NOMO-1 treated with DMSO at 0.1 percent for 48 hours (cell line): ENCODE measurements at regions not wholly inside any gene's neighbourhood (a gene's known extent, or its start where the extent isn't known, plus 50 kb on each side); places are given as distances from the start of the nearest gene placed in this dataset.

Experiments used
- DNase-seq: peaks from one replicate; lab custom pipeline; 2025; ENCODE audit not compliant: unreplicated experiment; lab: John Stamatoyannopoulos, UW

DNA sequence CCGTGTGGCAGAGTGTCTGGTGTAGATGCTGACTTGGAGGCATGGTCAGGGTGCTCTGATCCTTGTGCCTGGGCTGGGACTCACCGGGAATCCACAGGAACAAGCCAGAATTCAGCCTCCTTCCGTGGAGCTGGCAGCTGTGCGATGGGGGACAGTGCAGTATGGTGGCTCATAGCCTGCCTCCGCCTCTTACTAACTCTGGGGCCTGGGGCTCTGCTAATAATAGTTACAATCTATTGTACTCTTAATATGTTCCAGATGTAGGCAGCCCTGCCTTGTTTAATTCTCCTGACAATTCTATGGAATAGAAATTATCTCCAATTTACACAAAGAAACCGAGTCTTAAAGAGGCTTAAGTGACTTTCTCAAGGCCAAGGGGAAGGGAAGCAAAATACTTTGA, 77.6 kb downstream of the PCDH1 start:
- no peak for DNase-seq

DNA sequence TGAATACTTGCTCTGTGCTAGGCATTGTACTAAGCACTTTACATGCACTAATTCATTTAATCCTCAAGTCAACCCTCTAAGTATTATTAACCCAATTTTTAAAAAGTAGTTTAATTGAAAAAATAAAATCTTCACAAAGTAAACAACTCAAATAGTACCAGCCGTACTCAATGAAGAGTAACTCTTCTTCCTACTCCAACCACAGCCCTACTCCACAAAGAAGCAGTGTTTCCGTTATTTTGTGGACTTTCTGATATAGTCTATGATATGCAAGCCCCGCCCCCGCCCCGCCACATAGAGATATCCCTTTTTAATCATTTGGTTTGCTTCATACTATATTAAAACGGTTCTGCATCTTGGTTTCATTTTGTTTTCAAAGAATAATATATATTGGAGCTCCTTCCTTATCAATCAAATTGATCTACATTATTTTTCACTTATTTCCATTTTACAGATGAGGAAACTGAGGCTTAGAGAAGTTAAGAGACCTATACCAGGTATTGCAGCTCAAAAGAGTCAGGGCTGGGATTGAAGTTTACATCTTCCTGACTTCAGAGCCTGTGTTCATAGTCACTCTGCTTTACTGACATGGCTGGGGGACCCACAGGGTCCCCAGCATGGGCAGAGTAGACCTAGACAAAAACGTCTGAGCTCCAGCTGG, 78.6 kb downstream of the PCDH1 start:
- no peak for DNase-seq

DNA sequence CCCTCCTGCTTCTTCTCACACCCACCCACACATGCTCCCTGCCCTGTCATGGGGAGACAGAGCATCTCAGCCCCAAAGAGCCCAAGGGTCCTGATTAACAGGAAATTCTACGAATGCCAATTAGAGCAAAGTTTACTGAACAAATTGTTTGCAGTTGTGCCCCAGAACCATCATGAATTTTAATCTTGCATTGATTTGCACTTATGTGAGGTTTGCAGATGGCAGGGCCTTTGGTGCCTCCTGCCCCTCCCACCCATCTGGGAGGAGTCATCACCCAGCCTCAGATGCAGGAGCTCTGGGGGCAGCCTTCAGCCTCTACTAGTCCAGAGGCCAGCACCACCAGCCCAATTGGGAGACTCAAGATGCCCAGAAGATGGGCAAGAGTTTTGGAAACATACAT, 80.8 kb downstream of the PCDH1 start:
- no peak for DNase-seq

- DNase-seq = no peak
Observed at GRCh38 chr5:141795421-141795820, 82.8 kb downstream of the PCDH1 start.

GRCh38 chr5:141793881-141794280, 84.3 kb downstream of the PCDH1 start:
- DNase-seq = no peak

DNA sequence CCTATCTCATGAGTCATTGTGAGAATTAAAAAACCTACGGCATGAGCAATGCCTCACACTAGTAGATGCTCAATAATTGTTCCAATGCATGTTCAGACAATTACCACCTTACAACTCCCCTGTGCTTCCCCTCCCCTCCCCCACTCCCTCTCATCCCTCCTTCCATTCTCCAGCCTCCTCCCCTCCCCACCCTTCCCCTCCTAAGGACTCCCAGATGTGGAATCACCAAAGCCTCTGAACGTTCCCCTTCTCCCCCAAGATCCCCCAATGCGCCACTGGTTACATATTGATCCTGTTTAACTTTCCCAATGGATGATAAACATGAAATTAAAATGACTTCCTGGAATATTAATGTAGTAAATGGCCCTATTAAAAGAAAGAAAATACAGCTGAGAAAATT, 84.8 kb downstream of the PCDH1 start:
- DNase-seq = no peak

GRCh38 chr5:141790630-141791029, 87.6 kb downstream of the PCDH1 start:
- no peak for DNase-seq

DNA sequence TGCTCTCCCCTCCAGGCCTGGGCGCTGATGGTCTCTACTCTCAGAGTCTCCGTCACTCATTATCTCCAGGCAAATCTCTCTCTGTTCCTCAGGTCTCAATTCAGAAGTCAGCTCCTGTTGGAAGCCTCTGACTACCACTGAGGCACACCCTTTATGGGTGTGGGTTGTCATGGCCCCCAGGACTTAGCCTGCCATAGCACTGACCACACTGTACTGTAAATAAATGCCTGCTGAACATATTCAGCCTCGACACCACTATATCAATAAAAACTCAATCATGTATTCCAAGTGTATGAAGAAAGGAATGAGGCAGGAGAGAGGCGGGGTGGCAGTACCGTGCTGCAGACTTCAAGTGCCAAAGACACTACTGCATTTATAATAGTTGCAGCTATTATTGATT, 88.9 kb downstream of the PCDH1 start:
- no peak for DNase-seq

- no peak for DNase-seq
Observed at GRCh38 chr5:141788296-141788970, 89.8 kb downstream of the PCDH1 start.

- no peak for DNase-seq
Observed at GRCh38 chr5:141787376-141787775, 90.8 kb downstream of the PCDH1 start.

- no peak for DNase-seq
Observed at GRCh38 chr5:141786700-141787099, 91.5 kb downstream of the PCDH1 start.

GRCh38 chr5:141785711-141786110, 92.5 kb downstream of the PCDH1 start:
- no peak for DNase-seq

GRCh38 chr5:141785135-141785534, 93.1 kb downstream of the PCDH1 start:
- no peak for DNase-seq

DNA sequence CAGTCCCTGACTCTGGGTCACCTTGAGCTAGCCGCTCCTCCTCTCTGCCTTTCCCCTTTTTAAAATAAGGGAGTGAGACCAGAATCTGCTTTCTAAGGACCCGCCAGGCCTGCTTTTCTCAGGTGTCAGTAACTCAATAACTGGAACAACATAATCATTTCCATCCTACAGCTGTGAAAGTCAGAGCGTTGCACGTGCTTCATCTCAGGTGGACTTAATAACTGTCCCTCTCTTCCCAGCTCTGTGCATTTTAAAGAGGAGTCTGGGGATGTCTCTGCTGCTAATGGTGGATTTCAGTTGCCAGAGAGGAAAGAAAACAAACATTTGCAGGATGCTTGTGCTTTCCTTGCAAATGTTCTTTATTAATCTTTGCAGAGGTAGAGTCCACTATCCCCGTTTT, 93.7 kb downstream of the PCDH1 start:
- DNase-seq = no peak

DNA sequence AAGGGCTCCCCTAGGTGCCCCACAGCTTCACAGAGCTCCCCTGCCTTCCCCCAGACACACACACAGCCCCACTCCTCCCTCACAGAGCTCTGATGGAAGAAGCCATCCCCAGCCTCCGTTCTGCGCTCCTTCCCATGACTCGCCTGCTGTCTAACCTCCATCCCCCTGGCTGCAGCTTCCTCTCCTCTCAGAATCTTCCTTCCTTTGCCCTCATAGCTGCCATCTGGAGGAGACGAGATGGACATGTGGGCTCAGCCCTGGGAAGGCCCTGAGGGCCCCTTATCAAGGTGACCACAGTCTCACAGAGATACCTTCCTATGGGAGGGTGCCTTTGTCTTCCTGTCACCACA, 94.3 kb downstream of the PCDH1 start:
- no peak for DNase-seq

DNA sequence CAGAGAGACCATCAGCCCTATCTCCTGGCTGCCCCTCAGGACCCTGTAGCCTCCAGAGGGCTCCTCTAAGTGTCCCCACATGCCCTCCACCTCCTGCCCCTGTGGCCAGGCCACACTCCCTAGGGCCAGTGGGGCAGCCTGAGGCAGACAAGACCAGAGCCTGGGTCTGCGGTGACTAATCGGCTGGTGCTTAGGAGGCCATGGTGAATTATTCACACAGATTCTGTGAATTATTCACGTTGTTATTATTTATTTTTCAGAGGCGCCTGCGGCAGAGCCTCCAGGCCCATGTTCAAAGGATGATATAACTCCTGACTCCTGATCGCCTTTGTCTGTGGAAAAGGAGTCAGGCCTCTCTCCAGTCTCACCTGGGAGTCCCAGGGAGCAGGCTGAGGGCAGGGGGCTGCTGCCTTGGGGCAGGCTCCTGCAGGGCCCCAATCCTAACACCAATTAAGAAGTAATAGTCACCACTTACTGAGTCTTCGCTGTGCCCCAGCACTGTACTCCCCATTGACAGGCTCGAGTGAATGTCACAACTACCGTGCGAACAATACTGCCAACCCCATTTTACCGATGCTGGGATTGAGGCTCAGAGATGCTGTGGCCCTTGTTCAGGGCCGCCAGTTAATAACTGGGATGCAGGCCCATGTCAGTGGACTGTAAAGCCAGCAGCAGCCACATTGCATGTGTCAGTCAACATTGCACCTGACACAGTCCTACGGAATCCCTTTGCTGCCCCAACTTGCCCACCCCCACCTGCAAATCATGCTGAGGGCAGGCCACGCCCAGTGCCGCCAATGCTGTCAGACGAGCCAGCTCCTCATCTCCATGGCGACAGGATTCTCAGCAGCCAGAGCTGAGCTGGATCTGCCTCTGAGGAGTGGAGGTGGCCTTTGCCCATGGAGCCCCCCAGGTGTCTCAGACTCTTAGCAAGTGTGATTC, 94.9 kb downstream of the PCDH1 start:
- DNase-seq = no peak

DNA sequence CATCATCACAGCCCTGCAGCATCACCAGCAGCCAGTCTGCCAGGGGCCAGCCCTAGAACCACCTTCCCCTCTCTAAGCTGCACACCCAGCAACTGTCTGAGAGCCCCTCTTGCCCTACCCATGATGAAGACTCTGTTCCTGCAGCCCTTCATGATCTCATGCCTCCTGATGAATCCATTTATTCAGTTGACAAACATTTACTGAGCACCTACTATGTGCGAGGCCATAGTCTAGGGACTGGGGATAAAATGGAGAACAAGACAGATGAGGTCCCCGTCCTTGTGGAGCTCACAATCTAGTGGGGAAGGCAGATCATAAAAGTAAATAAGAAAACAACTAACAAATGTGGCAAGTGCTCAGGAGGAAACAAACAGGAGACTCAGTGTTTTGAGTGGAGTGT, 96.3 kb downstream of the PCDH1 start:
- no peak for DNase-seq

DNA sequence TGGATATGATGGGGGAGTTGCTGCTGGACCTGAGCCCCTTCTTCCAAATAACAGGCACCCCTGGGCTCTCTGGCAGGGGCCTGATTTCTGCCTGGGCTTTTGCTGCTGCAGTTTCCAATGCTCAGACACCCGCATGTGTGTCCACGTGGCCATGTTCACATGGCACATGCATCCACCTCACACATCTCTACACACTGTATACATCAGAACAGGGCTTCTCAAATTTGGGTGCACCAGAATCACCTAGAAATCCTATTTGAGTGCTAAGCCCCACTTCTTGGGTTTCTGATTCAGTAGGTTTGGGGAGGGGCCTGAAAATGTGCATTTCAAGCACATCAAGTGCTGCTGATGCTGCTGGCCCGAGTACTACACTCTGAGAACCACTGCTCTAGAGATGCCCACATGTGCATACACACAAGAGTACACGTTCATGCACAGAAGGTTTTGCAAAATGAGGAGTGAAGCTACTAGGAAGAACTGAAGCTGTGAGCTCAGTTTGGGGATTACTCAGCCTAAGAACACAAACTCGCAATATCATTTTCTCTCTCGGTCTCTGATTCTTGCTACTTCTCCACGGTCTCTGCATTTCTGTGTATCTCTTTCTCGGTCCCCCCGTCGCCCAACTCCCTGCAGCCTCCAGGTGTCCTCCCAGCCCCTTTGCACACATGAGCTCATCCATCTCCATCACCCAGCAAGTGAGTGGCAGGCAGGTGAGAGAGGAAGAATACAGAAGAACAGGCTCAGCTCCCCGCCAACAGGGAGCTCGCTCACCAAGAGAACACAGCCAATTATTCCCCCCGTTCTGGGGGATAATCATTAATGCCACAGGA, 97.0 kb downstream of the PCDH1 start:
- DNase-seq = no peak

DNA sequence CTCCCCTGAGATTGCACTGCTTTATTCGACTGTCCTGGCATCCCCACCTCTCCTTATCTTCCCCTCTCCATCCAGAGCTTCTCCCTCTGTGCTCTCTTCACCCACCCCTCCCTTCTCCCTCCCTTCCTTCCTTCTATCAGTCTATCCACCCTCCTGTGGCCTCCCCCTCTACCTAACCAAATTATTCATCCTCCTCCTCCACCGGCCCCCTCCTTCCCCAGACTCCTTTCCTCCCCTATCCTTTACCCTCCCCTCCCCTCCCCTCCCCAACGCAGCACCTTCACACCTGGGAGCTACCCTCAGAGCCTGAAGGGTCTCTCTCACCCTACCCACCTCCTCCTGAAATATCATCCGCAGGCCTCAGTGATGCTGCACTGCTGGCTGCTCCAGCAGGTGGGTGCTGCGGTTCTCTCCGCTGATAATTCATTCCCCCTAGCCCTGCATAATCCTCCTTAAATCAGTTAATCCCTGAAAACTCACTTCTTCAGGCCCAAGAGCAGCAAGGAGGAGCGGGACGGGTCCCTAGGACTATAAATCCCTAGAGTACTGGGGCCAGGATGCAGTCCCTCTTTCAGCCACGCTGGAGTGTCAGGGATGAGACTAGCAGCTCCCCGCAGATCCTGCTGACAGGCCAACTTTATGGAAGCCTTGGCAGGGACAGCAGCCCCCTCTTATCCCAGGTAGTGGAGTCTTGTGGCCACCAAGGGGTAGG, 97.8 kb downstream of the PCDH1 start:
- no peak for DNase-seq

GRCh38 chr5:141779503-141779973, 97.5 kb upstream of the ARAP3 start:
- no peak for DNase-seq
